GM19468 (cell line): ENCODE measurements at regions not wholly inside any gene's neighbourhood (a gene's known extent, or its start where the extent isn't known, plus 50 kb on each side); places are given as distances from the start of the nearest gene placed in this dataset.

Experiments used
- ATAC-seq: cut with Tn5 transposase; IDR thresholded peaks from one replicate; pipeline ENCODE4 v1.9.1; 2021; ENCODE audit warnings: mild to moderate bottlenecking, moderate library complexity, moderate number of reproducible peaks; ENCODE audit not compliant: unreplicated experiment; ENCODE audit errors: extremely low read depth

DNA sequence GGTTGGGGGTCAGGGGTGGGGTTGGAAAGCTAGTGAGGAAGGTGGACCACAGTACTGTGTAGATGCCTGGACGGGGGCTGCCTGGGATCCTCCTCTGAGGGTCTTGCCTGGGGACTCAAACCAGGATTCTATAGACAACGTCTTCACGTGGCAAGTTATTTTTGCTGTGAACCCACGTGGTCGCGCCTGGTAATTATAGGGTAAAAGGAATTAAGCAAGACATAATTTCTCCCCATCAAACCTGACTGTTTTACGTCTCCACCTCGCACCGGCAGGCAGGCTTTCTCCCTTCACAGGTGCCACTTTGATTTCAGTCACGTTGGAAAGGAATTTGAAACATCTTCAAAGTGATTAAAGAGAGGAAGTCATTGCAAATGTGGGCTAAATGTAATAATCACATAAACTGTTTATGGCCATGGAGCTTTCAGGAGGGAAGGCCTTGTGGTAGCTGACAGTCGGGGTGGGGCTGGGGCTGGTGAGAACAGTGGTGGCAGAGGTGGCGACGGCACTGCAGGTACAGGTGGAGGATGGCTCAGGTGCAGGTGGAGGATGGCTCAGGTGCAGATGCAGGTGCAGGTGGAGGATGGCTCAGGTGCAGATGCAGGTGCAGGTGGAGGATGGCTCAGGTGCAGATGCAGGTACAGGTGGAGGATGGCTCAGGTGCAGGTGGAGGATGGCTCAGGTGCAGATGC is 197.1 kb upstream of the NLRP1 start:
- ATAC-seq: no peak

DNA sequence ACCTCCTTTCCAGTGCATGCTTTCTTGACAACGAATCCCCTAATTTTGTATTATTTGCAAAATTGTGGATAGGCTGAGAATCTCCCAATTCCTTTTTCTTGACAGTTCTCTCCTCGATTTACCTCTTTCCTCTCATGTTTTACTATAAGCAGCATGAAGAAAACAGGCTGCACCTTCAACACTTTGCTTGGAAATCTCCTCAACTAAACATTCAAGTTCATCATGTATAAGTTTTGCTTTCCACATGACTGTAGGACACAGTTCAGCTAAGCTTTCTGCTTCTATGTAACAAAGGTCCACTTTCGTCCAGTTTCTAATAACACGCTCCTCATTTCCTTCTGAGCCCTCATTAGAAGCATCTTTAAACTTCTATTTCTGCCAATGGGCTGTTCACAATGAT is 199.0 kb upstream of the NLRP1 start:
- ATAC-seq: no peak

DNA sequence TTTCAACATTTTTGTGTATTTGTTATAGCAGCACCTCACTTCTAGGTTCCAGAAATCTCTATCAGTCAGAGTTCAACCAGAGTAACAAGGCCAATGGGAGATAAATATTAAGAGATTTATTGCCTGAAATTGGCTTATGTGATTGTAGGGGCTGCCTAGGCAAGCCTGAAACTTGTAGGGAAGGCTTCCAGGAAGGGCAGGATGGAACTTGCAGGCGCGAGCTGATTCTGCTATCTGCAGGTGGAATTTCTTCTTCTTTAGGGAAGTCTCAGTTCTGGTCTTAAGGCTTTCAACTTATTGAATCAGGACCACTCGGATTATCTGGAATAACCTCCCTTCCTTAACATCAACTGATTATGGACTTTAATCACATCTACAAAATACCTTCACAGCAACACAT is 199.5 kb upstream of the NLRP1 start:
- ATAC-seq: no peak

DNA sequence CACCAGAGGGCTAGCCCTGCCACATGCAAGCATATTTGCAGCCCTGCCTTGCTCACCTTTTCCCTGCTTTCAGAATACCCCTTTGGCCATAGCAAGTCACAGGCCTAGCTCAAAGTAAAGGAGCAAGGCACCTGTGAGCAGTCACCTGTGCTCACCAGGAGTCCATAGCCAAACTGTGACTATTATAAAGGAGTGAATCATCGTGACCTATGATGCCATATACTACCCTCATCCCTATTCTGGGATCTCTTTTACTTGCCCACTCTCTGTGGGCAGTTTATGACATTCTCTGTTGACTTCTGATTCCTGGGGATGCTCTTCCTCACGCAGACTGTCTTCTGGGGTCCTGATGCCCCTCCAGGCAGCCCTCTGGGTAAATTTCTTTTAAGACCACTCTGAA is 200.5 kb upstream of the NLRP1 start:
- ATAC-seq: no peak

DNA sequence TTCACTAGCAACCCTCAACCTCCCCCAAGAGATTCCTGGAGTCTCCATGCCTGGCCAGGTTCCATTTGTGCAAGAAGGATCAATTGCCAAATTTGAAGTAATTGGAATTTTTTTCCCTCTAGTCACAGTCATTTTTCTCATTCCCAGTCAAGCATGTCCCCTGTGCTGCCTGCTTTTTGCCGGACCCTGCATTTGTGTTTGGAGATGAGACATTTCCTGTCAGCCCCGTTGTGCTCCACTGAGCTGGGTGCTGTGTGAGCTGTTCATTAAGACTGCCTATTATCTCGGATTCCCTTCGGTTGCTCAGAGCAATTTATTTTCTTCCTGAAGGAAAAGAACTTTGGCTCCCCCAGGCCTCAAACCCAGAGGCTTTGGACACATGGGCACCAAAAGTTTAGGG is 201.0 kb upstream of the NLRP1 start:
- ATAC-seq: no peak

DNA sequence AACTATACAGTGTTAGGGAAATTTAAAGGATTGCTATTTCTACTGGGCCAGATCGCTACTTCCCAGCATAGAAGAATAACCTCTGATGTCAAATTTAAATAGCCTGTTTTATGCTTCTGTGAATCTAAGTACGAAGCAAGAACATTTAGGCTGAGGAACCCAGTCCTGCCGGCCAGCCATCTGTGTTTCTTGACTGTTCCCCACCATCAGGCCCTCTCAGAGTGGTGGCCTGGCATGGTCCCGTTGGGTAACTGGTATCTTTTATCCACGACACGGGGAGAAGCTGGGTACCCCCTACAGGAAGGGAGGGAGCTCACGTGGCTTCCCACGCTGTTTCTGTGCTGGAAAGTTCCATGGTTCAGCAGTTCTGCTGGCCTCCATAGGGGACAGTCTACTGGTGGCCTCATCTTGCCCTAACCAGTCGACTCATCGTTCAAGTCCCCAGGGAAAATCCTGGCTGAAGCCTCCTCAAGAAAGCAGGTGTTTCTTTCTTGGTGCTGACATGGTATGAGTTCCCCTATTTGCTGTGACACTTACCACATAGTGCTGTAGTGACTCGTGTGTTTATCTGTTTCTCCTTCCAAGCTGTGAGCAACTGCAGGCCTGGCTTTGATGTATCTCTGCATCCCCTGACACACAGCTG is 201.7 kb upstream of the NLRP1 start:
- peak; percentile 26 for ATAC-seq

DNA sequence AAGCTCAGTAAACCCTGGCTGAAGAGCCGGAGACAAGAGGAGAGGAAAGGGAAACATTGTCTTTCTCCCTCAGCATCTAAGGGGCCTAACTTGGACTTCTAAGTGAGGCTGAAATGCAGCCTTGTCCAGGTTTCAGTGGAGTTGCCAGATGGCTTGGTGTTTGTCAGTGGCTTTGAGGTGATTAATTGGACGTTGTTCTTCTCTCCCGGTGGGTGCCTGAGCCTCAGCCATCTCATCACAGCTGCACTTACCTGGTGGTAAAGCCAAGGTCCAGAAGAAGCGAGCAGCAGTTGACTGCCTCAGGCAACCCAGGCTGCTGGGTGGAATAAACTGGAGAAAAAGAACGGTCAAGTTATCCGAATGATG is 202.2 kb upstream of the NLRP1 start:
- no peak for ATAC-seq

DNA sequence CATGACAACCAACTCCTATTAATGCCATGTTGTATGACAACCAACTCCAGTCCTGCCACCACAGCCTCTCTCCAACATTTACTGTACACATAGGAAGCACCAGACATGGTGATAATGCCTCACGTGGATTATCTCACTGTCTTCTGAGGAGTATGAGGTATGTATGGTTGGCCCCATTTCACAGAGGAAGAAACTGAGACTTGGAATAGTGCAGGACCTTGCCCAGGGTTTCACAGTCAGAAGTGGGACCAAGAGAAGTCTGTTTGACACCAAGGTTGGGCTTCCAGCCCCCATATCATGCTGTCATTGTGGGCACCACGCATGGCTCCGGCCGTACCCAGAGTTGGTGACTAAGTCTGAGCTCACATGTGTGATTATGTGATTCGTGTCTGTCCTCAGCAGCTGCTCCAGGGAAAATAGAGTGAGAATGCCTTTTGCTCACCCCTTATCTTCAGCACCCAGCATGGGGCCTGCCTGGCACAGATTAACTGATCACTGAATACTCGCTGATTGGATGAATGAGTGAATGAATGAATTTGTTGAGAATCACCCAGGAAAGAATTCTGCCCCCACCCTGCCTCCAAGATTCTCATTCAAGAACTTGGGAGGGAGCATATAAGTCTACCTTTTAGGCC is 204.1 kb upstream of the NLRP1 start:
- ATAC-seq: no peak

DNA sequence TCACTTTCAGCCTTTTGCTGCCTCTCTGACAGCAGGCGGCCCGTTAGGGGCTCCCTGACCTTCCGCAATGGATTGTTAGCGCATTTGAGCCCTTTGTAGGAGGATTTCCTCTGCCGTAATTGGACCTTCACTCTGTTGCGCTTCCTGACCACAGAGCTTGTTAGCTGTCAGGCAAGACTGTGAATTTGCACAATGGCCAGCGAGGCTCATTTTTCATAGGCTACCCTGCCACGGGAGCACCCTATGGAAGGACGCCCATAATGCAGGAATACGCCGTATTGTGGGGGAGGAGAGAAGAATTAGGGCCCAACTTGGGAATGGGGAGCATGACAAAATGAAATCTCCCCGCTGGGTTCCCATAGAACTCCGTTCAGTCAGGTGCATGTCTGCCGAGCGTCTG is 205.2 kb upstream of the NLRP1 start:
- ATAC-seq: no peak

DNA sequence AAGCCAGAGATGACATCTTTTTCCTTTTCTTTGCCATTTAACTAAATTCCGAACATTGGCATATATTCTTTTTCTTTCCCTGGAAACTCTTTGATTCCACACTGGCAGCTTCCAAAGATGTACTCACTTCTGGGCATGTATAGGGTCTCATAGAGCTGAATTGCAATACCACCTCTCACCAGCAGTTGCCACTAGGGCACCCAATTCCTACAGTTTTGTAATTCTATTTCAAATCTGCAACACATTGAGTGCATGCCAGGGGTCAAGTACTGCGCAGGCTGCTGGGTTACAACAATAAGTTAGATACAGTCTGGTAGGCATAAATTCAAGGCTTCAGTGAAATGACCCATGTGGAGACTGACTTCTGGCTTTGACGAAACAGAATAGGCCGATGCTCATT is 208.8 kb upstream of the NLRP1 start:
- no peak for ATAC-seq

DNA sequence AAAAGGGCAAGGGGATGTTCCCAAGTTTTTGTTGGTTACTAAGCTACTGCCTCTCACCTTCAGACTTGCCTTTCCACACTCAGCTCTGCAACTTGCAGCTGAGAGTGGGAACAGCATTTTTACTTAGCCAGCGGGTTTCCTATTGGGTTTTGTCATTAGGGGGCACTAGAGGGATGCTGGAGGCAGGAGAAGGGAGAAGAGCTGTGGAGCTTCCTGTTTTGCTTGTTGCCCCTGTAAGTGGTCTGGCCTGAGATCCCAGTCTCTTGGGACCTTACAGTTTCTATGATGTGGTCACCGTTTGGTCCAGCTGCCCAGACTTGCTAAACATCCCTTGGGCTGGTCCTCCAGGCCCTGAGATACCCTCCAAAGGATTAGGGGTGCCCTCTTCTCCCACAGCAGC is 209.6 kb upstream of the NLRP1 start:
- no peak for ATAC-seq

DNA sequence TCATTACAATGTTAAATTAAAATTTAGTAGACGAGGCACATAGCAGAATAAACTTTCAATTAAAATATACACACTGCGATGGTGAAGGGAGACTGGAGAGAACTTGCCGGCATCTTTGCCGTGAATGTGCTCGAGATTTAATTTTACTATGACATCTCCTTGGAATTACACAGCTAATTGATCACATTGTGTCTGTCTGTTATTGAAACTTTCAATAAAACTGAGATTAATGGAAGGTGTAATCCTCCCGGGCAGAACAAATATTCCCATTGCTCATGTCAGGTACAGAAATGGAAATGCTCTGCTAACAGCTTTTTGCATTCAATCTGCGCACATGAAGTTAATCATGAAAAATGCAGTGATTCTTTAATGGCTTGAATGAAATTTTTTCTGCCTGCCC is 210.1 kb upstream of the NLRP1 start:
- no peak for ATAC-seq

DNA sequence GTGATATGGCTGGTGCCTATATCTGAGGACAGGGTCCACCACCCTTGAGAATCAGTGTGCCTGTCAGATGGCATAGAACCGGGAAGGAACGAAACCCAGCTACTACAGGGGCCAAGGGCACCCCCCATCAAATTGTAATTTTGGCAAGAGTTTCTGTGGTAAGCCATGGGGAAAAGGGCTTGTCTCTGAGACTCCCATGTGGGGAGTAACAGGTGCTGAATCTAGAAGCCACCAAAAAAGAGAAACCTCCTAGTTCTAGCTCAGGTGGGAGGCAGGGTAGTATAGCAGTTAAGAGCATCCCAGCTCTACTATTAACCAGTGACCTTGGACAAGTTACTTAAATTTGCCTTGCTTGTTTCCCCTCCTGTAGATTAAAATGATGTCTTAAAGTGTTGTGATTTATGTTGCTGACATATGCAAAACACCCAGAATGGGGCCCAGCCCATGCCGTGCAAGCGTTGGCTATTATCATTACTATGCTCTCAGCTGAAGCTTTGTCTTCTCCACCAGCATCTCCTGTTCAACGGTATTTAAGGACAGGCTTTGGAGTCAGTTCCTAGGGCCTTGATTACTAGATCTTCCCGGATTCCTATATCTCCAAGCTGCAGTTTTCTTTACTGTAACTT is 210.7 kb upstream of the NLRP1 start:
- ATAC-seq: no peak

DNA sequence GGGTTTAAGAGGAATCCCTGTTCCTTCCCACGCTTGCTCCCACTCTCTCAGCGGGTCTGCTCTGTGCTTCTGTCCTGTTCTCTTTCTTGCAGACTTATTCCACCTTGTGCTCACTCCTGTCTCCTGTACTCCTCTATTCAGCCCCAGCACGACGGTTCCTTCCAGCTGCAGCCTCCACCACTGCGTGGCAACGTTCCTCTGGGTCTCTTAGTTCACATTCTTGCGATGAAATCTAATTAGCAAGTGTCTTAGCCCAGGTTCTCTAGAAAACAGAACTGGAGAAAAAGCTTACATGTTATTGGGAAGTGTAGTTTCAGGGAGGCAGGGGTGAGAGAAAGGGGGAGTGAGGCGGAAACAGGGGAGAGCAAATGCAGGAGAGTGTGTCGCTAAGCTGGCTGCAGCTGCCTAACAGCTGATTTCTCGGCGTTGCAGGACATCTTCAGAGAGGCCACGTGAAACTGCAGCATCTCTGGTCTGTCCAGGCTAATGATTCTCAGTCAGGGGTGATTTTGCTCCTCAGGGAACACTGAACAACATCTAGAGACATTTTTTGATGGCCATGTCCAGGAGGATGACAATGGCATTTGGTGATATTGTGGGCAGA is 213.2 kb upstream of the NLRP1 start:
- no peak for ATAC-seq

DNA sequence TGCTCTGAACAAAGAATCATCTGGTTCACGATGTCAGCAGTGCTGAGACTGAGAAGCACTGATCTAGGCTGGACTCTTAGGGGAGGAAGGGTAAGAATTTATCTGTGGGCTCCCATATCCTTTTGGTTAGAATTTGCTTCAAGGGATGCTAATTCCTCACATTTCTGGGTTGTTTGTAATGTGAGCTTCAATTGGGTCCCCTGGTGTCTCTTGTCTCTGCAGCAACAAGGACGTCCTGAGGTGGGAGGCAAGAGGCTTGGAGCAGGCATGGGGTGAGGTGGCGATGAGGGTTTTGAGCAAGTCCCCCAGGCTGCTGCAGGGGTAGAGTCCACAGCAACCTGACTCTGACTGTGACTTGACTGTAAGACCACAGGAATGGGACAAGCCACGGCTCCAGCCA is 213.8 kb upstream of the NLRP1 start:
- ATAC-seq: no peak

DNA sequence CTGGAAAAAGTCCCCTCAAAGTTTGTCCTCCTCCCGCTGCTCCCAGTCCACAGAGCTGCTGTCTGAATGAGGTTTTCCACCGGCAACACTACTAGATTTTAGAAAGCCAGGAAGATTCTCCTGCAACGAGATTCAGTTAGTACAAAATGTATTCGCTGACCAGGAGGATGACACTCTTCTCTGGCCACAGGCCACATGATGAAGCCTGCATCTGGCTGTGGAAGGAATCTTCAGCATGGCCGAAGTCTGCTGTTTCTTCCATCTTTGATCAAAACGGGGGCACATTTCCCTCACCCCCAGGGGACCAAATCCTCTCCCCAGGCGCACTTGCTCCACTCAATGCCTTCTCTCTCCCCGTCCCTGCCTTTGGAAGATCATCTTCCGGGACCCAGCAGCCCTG is 215.8 kb upstream of the NLRP1 start:
- ATAC-seq: no peak

DNA sequence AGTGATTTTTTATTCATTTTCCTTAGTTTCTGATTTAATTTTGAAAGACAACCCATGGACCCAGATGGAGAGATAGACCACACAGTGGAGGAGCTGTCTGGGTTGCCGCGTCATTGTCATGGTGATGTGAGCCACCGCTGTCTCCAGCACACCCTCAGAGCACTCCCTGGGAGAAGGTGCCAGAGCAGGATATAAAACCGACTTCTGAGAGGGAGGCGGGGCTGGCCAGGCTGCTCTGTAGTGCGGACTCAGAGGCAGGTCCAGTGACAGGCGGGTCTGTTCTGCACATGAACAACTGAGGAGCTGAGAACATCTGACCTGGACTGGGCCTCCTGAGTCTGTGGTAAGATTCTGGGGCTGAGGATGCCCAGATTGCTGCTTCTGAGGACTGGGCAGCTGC is 216.3 kb upstream of the NLRP1 start:
- ATAC-seq: no peak

DNA sequence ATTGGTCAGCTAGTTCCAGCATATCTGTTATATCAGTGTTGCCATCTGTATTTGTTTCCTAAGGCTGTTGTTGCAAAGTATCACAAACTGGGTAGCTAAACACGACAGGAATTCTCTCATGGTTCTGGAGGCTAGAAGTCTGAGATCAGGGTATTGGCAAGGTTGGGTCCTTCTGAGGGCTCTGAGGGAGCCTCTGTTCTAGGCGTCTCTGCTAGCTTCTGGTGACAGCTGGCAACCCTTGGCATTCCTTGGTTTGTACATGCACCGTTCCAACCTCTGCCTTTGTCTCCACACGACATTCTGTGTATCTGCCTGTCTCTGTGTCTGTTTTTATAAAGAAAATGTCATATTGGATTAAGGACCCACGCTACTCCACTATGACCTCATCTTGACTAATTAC is 219.9 kb upstream of the NLRP1 start:
- ATAC-seq: no peak

DNA sequence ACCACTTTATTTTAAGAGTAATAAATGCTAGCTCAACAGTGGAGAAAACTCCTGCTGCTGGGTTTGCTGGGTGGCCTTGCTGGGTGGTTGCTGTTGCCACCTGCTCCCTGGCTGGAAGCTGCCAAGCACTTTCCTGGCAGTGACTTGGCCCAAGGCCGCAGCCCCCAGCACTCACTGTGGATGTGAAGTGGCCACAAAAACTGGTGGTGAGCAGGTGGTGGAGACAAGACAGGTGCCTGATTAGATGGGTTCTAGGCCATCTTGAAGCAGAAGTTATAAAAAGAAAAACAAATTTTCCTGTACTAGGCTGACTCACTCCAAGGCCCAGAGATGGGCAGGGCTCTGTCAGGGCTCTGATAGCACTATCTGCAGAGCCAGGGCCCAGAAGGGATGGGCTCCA is 224.7 kb upstream of the NLRP1 start:
- ATAC-seq: no peak

DNA sequence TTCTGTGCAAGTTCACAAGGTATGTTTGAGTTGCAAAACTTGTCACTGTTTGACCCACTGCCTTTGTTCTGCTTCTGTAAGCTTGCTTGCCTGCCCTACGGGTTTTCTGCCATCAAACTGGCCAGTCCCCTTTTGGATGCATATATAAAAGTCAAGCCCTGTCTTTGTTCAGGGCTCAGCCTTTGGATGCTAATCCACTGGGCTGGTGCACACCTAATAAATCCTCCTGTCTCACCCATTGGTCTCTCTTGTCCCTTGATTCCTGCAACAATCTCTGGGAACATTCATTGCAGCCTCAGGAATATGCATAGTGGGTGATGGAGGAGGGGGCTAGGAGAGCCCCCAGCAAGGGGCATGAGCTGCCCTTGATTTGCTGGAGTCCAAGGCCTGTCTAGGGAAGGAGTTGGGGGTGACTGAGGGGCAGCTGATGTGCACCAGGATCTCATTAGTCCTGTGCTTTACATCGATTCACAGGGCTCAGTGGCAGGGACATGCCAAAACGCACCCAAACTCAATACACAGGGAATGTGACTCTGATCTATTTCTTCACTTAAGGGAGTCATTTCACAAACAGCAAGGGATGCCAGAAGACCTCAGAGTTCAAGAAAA is 225.4 kb upstream of the NLRP1 start:
- no peak for ATAC-seq

DNA sequence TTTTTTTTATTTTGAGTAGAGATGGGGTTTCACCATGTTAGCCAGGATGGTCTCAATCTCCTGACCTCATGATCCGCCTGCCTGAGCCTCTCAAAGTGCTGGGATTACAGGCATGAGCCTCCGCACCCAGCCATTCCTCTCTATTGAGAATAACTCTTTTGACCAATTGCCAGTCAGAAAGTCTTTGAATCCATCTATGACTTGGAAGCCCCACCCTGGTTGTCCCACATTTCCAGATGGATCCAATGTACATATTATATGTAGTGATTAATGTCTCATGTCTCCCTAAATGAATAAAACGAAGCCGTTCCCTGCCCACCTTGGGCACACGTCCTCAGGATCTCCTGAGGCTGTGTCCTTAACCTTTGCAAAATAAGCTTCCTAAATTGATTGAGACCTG is 228.3 kb upstream of the NLRP1 start:
- no peak for ATAC-seq
